Right cardiac atrium (tissue), 5 donors: ENCODE measurements at regions not wholly inside any gene's neighbourhood (a gene's known extent, or its start where the extent isn't known, plus 50 kb on each side); places are given as distances from the start of the nearest gene placed in this dataset.
"Not testable (repeated sequence)": the region's sequence is repeated elsewhere in the genome, so short reads cannot be mapped to it uniquely, and the experiment has no call there.

Experiments
- ATAC-seq, 2 donors: fragments of 200-7000 bp; cut with Tn5 transposase; one replicate each; pipeline versions ENCODE4 v1.8.0 to v1.9.1; 2020; ENCODE audit warnings: moderate library complexity in 2 of 2, mild to moderate bottlenecking in 1 of 2
- DNase-seq, 3 donors: peaks; one replicate each; pipeline ENCODE4 v3.0.0-alpha.2; 2020
- H3K27ac ChIP-seq: one replicate; pipeline ENCODE4 v1.5.1; 2013; ENCODE audit warnings: mild to moderate bottlenecking, low read length, control low read depth, moderate library complexity
- H3K27me3 ChIP-seq: one replicate; pipeline ENCODE4 v1.6.1; 2013; ENCODE audit not compliant: control insufficient read depth, insufficient read depth
- H3K4me1 ChIP-seq: one replicate; pipeline ENCODE4 v1.6.1; 2013; ENCODE audit warnings: low read length; ENCODE audit not compliant: control insufficient read depth, insufficient read depth
- H3K4me3 ChIP-seq: one replicate; pipeline ENCODE4 v1.5.1; 2013; ENCODE audit warnings: low read length, control low read depth
- H3K9me3 ChIP-seq: one replicate; pipeline ENCODE4 v1.6.1; 2013; ENCODE audit warnings: low read length; ENCODE audit not compliant: control insufficient read depth
- WGBS: extraction: QIAGEN DNeasy Blood & Tissue Kit; methylation state at CpG from one replicate; pipeline ENCODE4 v1.1.7; 2013; 5-methylcytosine and 5-hydroxymethylcytosine counted together
- intact Hi-C, 4 donors: fragments of 100-400 bp; cut with DNase I; formaldehyde crosslinking; loops; one replicate each; pipeline versions ENCODE4 v1.11.0 to v1.14.0; 2022 to 2023
- donor health status: healthy with polysubstance abuse.
- donor health status: DM: no; HTN: yes; CAD: no.
- donor health status: DM: no; HTN: no; CAD: no.
- donor health status: DM: no; HTN: yes; CAD: no; lungs with severe emphysema.
- donor health status: DM: yes; HTN: yes; CAD: no.

DNA sequence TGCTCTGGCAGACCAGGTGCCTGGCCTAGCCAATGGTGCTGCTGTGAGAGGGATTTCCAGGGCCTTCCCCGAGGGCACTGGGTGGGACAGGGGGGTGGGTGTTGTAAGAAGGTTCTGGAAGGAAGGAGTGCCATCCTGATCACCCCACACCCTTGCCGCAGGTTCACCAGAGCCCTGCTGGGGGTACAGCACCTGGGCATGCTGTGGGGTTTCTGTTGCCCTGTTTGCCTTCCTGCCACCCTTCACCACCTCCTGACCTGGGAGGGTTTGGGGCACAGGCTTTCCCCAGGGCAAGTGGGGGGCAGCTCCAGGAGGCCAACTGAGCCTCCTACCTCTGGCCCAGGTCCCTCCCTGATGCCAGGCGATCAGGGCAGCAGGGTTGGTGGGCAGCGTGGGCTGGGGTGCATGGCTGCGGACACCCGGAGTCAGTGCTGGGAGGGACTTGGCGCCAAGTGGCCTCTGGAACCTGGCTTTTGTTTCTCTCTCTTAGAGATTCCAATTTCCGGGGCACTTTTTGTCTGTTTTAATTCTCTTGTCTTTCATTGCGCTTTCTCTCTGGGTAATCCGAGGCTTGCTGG is 318.8 kb downstream of the PTPRU start:
- Histone ChIP-seq H3K9me3 (no peaks in the 10 kb centered on the region), H3K4me1 (no peaks in the 10 kb centered on the region), H3K4me3 (no peak overlapping the region), H3K27ac (no peak overlapping the region), H3K27me3 (no peaks in the 10 kb centered on the region)
- WGBS: 83% methylated on average over 10 of the region's 10 CpGs
- ATAC-seq (no peak), DNase-seq (no peak)
- intact Hi-C loops: no loop called here

DNA sequence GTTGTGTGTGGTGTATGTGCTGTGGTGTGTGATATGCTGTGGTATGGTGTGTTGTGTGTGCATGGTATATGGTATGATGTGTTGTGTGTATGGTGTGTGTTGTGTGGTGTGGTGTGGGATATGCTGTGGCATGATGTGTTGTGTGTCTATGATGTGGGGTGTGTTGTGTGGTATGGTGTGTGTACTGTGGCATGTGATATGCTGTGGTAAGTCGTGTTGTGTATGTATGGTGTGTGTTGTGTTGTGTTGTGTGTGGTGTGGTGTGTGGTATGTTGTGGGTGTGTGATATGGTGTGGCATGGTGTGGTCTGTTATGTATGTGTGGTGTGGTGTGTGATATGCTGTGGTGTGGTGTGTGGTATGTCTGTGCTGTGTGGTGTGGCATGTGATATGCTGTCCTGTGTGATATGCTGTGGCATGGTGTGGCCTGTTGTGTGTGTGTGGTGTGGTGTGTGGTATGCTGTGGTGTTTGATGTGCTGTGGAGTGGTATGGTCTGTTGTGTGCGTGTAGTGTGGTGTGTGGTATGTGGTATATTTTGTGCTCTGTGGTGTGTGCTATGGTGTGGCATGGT is 318.0 kb downstream of the PTPRU start:
- Histone ChIP-seq H3K9me3 (no peaks in the 10 kb centered on the region), H3K4me3 (no peak overlapping the region), H3K4me1 (no peaks in the 10 kb centered on the region), H3K27ac (no peak overlapping the region), H3K27me3 (no peaks in the 10 kb centered on the region)
- intact Hi-C loops: loop anchor here in 1 of 4 donors (5.0 kb wide), 1 partner anchor 1103 kb away; no protein-coding TSS in a partner anchor
- DNase-seq (no peak), ATAC-seq (no peak)
- WGBS: 92% methylated on average over 2 of the region's 2 CpGs

DNA sequence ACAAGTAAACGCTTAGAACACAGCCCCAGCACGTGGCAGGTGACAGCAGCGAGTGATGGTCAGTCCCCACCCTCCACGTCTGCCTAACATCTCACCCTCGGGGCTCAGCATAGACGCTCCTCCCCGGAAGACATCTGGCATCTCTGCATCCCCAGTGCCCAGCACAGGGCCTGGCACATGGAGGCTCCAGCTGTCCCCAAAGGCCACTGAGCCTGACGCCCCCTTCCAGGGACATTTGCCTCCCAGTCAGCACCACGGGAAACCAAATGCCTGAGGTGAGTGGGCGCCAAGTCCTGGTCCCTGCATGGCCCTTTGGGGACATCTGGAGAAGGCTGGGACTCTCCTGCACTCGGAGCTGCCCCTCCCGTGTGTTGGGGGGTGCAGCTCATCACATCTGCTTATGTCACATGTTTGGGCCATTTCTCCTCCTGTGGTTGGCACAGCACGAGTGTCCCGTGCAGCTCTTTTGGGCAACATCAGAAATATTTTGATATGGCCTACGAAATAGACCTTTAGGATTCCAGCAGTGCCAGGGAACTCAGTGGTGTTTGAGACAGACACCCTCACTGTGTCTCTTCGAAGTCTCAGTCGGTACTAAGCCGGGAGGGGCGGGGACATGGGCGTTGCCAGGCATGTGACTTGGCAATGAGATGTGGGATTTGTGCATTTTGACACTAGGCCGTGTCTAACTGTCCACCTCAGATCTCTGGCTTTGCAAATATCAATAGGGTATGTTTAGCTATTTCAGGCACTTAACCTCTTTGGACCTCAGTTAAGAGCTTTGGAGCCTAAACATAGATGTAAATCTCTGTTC is 315.0 kb downstream of the PTPRU start:
- WGBS: 73% methylated on average over 21 of the region's 21 CpGs

DNA sequence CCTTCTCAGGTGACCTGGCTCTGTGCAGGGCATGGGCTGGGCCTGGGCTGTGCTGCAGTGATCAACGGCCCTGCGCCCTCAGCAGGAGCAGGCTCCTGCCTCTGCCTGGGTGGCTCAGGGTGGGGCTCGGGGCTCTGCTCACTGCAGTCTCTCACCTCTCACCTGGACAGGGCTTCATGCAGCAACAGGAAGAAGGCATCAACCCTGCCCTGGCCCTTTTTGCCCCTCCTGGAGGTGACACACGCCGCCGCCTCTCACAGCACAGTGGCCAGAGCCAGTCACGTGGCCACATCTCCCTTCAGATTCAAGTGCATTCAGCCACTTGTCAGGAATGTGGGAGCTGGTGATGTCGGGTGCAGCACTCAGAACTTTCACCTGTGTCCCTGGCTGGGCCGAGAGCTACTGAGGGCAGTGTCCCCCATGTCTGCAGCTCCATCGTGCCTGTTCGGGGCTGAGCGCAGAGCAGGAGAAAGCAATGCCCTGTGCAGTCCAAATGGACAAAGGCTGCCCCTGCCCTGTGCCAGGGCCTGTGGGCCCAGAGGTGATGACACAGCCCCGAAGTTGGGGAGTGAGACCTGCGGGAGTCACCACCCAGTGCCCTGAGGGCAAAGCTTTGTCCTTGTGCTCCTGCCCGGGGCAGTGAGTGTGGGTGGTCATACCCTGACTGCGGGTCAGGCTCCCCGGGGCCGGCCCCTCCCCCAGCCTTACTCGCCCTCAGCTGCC is 314.0 kb downstream of the PTPRU start:
- Histone ChIP-seq H3K27me3 (no peaks in the 10 kb centered on the region), H3K4me3 (no peak overlapping the region), H3K4me1 (no peaks in the 10 kb centered on the region), H3K27ac (no peak overlapping the region), H3K9me3 (no peaks in the 10 kb centered on the region)
- DNase-seq (no peak), ATAC-seq (peak in 1 of 2 donors; percentile 23)
- intact Hi-C loops: loop anchor here in 1 of 4 donors (5.0 kb wide), 1 partner anchor 1107 kb away; no protein-coding TSS in a partner anchor
- 68% methylated on average over 19 of the region's 19 CpGs for WGBS

More for the DNA sequence above, 315.0 kb downstream of the PTPRU start:
- DNase-seq (no peak), ATAC-seq (no peak)
- Histone ChIP-seq H3K4me3 (no peak overlapping the region), H3K27me3 (no peaks in the 10 kb centered on the region), H3K9me3 (no peaks in the 10 kb centered on the region), H3K4me1 (no peaks in the 10 kb centered on the region), H3K27ac (no peak overlapping the region)
- intact Hi-C loops: loop anchor here in 1 of 4 donors (5.0 kb wide), 1 partner anchor 1106 kb away; no protein-coding TSS in a partner anchor

DNA sequence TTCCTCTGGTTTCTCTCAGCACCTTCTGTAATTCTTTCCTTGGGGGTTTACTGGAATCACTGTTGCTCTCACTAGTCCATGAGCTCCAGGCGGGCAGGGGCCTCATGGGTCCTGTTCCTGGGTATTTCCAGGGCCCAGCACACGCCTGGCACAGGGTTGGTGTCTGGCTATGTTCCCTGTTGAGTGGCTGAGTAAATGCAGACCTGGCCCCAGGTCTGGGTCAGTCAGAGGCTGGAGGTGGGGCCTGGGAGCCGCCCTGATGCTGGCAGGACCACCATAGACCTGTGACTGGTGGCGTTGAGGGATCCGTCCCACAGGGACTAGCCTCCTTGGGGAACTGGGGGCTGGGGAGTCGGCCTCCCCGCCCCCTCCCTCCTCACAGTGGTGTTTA is 313.4 kb downstream of the PTPRU start:
- not testable (repeated sequence) for H3K4me3 ChIP-seq, H3K4me1 ChIP-seq, H3K27ac ChIP-seq, ATAC-seq, DNase-seq, H3K9me3 ChIP-seq, H3K27me3 ChIP-seq
- intact Hi-C loops: loop anchor here in 1 of 4 donors (5.0 kb wide), 1 partner anchor 1108 kb away; no protein-coding TSS in a partner anchor
- 72% methylated on average over 7 of the region's 7 CpGs for WGBS

DNA sequence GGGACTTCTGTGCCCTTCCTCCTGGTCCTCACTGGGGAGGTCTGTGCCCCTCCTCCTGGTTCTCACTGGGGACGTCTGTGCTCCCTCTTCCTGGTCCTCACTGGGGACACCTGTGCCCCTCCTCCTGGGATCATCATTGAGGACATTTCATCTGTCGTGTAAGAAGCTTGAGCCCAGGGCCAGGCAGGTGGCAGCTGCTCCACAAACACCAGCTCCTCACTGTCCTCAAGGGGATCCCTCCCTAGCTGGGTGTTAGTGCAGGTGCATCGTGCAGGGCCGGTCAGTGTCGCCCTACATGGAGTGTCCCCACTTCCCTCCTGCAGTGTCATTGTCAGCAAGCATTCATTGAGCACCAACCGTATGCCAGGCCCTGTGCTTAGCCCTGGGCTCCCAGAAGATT is 312.7 kb downstream of the PTPRU start:
- Histone ChIP-seq H3K27ac (no peak overlapping the region), H3K4me3 (no peak overlapping the region), H3K27me3 (no peaks in the 10 kb centered on the region), H3K4me1 (no peaks in the 10 kb centered on the region), H3K9me3 (no peaks in the 10 kb centered on the region)
- 73% methylated on average over 6 of the region's 6 CpGs for WGBS
- ATAC-seq (no peak), DNase-seq (no peak)
- intact Hi-C loops: no loop called here

DNA sequence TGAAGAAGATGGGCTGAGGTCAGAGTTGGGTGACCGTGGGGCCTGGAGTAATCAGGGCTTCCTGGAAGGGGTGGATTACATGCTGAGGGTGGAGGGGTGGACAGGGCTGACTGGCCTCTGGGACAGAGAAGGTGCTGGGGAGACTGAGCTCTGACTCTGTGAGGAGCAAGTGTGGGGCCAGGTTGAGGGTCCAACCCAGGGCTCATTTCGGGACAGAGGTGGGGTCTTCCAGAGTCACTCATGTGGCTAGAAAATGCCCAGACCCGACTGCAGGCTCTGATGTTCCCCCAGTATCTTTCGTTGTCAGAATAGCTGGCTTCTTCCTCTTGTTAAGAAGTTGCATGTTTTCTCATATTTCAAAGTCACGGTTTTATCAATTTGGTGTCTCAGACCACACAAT is 311.8 kb downstream of the PTPRU start:
- no peak for ATAC-seq
- H3K27me3 ChIP-seq: no peaks in the 10 kb centered on the region
- H3K27ac ChIP-seq: no peak overlapping the region
- 45% methylated on average over 5 of the region's 5 CpGs for WGBS
- DNase-seq: no peak
- no peaks in the 10 kb centered on the region for H3K4me1 ChIP-seq
- no peaks in the 10 kb centered on the region for H3K9me3 ChIP-seq
- no peak overlapping the region for H3K4me3 ChIP-seq
- intact Hi-C loops: no loop called here

DNA sequence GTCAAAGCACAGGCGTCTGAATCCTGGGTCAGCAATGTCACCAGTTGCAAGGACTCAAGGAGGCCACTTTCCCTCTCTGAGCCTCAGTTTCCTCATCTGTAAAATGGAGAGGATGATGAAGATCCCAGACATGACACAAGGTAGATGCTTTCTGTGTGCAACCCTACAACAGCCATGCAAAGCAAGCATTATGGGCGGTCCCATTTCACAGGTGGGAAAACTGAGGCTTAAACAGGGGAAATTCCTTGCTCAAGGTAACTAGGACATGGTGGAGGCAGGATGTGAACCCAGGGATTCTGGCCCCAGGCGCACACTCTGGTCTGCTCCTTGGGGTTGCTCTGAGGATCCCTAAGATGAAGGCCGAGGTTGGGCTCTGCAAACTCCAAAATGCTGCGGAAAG is 311.0 kb downstream of the PTPRU start:
- Histone ChIP-seq H3K27me3 (no peaks in the 10 kb centered on the region), H3K4me1 (no peaks in the 10 kb centered on the region), H3K4me3 (no peak overlapping the region), H3K27ac (no peak overlapping the region), H3K9me3 (no peaks in the 10 kb centered on the region)
- DNase-seq (no peak), ATAC-seq (no peak)
- WGBS: 88% methylated on average over 5 of the region's 5 CpGs
- intact Hi-C loops: no loop called here

DNA sequence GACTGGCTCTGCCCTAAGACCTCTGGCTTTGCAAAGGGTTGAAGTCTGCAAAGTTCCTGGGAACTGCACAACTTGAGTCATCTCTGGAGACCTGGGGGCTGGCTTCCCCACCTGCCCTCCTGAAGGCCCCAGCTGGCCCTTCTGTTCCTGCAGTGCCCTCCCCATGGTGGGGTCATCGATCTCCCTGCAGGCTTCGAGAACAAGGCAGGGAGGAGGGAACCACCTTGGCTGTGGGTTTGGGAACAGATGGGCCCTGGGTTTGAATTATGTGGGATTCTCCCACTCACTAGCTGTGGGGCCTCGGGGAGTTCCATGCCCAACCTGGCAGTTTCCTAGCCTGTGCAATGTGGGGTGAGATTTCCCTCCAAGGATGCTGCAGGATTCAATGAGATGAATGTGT is 310.2 kb downstream of the PTPRU start:
- intact Hi-C loops: no loop called here
- H3K27ac ChIP-seq: no peak overlapping the region
- WGBS: 73% methylated on average over 3 of the region's 3 CpGs
- no peaks in the 10 kb centered on the region for H3K4me1 ChIP-seq
- ATAC-seq: no peak
- H3K27me3 ChIP-seq: no peaks in the 10 kb centered on the region
- H3K9me3 ChIP-seq: no peaks in the 10 kb centered on the region
- H3K4me3 ChIP-seq: no peak overlapping the region
- no peak for DNase-seq

DNA sequence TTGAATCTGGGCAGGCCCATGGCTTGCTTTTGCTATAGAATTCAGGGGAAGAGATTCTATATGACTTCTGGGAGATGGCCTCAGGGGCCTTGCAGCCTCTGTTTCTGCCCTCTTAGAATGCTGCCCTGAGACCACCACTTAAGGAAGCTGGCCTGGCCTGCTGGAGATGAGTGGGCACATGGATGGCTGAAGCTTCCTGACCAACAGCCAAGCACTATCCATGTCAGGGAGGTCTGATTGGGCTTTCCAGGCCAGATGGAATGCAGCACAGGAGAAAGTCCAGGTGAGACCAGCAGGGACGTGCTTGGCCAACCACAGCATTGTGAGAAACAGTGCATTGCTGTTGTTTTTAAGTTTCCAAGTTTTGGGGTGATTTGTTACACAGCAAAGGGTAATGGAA is 308.1 kb downstream of the PTPRU start:
- intact Hi-C loops: no loop called here
- Histone ChIP-seq H3K4me1 (no peaks in the 10 kb centered on the region), H3K4me3 (no peak overlapping the region), H3K9me3 (no peaks in the 10 kb centered on the region), H3K27me3 (no peaks in the 10 kb centered on the region), H3K27ac (no peak overlapping the region)
- ATAC-seq: no peak
- WGBS: 87% methylated on average over 1 of the region's 1 CpG
- DNase-seq: no peak

DNA sequence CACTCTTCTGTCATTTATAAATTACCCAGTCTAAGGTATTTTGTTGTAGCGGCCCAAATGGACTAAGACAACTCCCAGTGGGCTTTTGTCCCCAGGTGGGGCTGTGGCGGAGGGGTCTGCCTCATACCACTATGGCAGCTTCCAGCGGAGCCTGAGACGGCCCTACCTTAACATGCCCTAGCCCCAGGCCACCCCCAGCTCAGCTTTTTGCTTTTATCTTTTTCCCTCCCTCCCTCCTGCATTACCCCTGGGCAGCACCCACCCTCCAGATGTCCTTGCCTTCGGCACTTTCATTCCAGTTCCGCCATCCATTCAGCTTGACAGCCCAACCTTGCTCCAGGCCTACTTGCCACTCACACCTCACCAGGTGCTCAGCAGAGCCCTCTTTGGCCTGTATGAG is 307.3 kb downstream of the PTPRU start:
- WGBS: 85% methylated on average over 6 of the region's 6 CpGs
- no peak for DNase-seq
- no peaks in the 10 kb centered on the region for H3K4me1 ChIP-seq
- intact Hi-C loops: no loop called here
- H3K27ac ChIP-seq: no peak overlapping the region
- no peaks in the 10 kb centered on the region for H3K27me3 ChIP-seq
- H3K9me3 ChIP-seq: no peaks in the 10 kb centered on the region
- no peak for ATAC-seq
- no peak overlapping the region for H3K4me3 ChIP-seq
